ENCODE measurements at regions not wholly inside any gene's neighbourhood (a gene's known extent, or its start where the extent isn't known, plus 50 kb on each side); places are given as distances from the start of the nearest gene placed in this dataset.
"Not testable (repeated sequence)": the region's sequence is repeated elsewhere in the genome, so short reads cannot be mapped to it uniquely, and the experiment has no call there.

DNA sequence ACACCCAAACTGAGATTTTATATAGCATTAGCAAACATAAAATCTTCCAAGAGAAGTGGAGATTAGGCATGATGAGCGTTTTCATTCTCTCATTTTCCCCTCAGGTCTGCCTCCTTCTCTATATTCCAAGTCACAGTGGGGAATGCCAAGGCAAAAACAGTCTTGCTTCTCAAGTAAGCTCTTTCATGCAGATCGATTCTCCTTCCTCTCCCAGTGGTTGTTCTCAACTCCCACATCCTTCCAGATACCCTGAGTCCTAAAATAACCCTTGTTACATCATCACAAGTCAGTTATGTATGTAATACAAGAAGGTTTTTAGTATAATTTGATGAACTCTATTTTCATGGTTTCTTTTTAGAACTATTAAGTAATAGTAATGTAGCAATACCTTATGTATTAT, 150.6 kb downstream of the TXNL1 start:
- DNase-seq: no peak

DNA sequence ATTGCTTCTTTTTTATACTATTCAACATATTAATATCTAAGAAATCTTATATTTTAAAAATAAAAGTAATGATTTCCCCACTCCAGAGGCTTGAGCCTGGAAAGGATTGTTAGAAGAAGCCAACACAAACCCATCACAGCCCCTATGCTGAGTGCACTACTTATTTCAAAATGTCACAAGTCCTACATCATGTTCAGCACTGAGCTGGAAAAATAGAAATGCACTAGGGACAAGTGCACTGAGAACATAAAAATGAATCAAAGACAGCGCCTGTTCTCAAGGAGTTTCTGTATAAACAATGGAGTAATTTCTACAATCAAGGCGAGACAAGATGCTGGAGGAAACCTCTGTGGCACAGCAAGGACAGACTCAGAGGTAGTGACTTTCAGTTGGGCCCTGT, 155.0 kb downstream of the TXNL1 start:
- no peak for DNase-seq

DNA sequence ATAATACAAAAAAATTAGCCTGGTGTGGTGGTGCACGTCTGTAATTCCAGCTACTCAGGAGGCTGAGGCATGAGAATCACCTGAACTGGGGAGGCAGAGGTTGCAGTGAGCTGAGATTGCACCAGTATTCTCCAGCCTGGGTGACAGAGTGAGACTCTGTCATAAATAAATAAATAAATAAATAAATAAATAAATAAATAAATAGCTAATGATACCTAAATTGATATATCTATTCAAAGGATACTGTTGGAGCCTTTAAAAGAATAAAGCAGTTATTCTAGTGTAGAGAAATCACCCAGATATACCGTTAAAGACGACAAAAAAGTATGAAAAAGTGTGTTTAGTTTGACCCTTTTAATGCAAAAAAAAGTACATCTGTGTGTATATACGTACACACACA, 155.6 kb downstream of the TXNL1 start:
- not testable (repeated sequence) for DNase-seq

DNA sequence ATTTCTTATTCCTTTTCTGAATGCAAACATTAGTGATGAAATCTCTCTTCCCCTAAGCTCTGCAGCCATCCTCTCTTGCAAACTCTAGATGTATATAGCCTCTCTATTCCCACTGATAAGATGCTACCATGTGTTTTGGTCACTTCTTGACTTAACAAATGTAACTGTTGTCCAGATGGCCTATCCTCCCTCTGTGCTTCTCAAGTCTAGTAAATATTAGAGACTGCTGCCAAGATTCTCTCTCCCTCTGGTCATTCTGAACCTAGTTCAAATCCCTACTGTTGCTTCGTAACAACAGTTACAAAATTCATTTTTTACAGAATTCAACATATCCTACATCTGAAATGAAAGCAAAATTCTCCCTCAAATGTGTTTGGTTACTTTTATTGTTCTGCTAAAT, 156.6 kb downstream of the TXNL1 start:
- DNase-seq: no peak

DNA sequence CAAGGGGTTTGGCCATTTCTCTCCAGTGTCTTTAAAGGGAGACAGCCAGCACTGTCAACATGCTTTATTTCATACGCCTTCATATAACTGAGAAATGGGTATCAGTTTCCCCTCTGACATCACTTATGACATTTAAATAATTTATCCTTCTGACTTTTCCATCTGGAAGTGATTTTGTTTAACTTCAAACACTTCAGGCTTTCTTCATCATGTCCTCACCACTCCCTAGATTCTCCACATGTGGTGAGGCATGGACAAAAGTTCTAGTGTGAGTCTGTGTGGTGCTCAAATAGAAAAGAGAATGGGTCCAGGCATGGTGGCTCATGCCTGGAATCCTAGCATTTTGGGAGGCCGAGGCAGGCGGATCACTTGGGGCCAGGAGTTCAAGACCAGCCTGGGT, 158.6 kb downstream of the TXNL1 start:
- DNase-seq: no peak

DNA sequence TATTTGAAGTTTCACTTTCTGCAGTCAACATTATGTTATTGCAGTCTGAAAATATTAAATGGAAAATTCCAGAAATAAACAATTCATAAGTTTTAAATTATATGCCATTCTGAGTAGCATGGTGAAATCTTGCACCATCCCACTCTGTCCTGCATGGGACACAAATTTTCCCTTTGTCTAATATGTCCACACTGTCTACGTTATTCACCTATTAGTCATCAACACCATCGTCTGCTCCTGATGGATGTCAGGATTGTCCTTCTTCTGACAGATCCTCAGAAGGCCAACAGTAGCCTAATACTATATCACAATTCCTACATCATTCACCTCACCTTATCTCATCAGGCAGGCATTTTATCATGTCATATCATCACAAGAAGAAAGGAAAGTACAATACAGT, 163.1 kb downstream of the TXNL1 start:
- DNase-seq: no peak

DNA sequence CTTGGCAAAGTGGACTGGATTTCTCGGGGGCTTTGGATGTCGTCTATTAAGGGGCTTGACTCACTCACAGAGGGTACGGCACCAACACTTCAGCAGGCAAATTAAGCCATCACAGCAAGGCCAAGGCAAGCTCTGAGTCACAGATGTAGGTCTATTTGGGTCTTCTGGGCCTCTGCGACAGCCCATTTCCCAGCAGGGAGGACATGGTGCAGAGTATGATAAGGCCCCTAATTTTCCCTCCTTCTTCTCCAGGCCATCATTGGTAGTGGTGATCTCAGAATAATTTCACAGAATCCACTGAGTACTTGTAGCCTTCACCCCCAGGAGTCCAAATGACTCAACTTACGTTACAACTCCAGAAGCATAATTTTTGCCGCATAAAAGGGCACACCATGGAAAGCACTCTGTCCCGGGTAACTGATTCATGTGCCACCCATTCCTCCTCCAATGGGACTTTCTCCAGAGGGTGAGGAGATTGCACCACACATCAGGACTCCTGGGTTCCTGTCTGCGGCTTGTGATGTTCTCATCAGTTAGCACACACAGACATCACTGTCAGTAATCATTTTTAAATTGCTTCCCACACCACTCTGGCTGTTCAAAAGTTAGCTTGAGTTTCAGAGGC, 164.9 kb downstream of the TXNL1 start:
- DNase-seq: no peak

DNA sequence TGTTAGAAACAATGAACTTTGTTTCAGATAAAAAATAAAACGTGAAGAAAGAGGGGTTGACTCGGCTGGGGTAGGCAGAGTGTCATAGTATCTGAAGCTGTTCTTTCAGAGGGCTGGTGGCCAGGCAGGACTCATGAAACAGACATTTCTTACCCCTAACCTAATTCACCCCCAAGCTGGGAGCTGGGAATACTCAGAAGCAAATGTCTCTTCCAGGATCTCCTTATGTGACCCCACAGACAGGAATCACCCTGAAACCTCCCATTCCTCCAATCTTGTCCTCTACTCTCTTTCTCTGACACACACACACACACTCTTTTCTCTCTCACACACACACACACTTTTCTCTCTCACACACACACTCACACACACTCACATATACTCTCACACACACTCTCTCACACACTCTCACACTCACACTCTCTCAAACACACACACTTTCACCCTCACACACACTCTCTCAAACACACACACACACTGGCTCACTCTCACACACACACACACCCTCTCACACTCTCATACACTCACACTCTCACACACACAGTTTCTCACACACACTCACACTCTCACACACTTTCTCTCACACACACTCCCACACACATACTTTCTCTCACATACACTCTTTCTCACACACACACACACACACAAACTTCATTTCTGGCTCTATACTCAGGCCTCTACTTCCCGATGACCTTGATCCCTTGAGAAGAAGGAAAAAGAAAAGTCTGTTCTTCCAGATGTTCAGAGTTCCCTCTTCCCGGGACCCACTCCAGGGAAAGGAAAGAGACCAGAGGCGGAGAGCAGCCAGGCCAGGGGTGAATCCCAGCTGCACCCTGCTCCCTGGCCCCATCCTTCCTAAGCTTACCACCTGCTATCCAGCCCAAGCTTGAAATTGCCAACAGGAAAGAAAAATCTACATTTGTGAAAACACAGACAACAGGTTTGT, 167.7 kb downstream of the TXNL1 start:
- no peak for DNase-seq

DNA sequence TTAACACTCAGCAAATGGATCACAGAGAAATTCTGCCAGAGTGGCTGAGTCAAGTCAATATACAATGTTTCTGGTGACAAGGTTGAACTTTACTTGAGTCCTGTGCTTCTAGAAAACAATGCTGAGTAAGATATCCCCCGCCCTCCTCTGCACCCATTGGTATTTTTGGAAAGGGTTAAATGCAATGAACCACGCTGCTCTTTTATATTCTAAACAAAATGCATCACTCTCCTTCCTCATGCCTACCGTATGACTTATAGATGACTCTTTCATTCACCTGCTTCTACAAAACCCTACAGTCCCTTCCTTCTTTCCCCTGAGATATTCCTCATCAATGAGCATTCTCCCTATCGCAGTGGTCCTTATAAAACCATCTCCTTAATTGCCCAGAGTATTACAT, 168.8 kb downstream of the TXNL1 start:
- no peak for DNase-seq

DNA sequence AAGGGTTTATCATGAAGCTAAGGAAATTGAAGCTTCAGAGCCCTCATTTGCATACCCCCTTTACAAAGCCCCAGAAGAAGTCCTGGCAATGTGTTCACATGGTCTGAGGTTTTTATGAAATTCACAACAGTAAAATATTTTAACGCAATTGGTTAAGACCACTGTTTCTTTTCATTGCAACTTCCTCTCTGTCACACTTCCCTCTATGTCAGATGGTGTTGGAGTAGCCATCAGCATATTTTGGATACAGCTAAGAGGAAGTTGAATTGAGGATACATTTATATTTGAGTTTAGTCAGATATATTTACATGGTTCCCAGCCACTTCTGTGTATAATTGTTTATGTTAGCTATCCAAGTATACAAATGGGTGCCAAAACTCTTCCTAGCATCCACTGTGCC, 170.0 kb downstream of the TXNL1 start:
- DNase-seq: peak; percentile 34

DNA sequence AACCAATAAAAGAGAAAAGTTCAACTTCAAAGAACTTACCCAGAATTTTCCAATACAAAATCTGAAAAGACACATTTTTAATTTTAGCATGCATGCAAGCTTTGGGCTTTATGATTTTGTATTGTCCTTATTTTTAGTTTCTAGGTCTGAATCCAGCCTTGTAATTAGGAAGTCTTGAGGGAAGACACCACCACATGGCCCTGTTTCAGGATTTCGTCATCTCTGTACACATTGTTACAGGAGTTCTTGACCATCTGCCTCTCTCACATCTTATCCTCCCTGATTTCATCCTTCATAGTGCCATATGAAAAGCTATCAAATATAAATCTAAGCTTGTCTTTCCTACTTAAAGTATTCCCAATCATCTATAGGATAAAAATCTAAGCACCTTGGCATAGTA, 176.1 kb downstream of the TXNL1 start:
- no peak for DNase-seq

DNA sequence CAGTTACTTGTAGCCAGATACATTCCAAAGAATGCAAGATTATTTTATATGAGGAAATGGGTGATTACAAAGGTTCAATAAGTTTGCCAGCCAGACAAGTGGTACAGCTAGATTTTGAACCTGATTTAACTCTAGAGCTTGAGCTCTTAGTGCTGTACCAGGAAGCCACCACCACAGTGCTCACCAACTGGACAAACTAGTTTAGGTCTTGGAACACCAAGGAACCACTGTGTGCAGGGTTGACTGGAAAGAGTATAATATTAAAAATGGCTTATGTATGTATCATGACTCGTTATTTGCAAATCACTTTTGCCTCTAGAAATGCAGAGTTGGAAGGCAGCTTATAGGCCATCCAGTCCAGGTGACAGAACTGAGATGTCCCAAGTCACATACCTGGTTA, 177.2 kb downstream of the TXNL1 start:
- DNase-seq: no peak

DNA sequence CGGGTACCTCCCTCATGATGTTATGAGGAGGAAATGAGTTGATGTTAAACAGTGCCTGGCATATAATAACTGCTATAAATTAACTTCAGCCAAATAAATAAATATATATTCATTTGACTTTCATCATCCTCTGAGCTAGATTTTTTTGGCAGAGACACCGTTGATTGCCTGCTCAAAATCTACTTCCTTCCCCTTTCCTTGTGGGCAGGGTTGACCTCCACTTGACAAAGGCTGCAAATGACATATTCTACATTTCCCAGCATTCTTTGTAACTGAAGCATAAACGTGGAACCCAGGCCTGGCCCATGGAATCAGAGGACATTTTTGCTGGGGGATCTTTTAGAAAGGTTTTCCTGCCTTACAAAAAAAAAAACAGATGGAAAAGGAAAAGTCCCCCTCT, 177.8 kb downstream of the TXNL1 start:
- peak; percentile 26 for DNase-seq

DNA sequence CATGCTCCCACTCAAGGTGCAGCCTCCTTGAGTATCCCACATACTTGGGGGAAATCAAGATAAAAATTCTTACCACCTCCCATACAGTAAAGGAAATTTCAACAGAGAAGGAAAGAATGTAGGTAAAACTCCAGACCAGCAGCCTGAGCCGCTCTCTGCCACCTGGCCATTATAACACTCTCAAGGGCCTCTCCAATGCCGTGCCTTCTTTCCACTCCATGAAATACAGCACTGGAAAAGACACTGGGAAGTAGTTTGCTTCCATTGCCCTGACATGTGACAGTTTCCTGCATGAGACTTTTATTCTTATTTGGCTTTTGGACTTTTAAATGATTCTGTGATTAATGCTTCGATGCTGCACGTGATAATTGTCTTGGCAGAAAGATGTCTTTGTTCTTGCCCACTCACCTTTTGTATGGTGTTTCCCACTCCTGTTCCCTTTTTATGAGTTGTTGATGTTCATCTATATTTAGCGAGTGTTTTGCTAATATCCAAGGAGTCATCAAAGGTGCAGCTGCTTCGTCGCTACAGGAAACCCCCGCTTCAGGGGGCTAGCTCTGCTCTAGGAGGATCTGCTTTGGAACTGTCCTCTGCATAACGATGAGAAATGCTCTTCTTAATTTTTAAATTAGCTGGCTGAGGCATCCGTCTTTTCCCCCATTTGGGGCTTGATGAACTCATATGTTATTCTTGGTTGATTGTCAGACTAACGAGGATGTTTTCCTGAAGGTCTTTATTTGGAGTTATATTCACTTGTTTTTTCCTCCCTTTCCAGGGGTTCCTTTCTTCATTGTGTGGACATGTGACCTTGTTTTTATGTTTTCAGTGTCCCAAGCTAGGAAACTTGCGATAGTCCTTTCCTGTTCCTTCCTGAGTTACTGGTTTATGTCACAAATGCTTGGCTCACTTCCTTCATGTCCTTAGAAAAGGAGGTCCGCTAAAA, 179.4 kb downstream of the TXNL1 start:
- DNase-seq: no peak

DNA sequence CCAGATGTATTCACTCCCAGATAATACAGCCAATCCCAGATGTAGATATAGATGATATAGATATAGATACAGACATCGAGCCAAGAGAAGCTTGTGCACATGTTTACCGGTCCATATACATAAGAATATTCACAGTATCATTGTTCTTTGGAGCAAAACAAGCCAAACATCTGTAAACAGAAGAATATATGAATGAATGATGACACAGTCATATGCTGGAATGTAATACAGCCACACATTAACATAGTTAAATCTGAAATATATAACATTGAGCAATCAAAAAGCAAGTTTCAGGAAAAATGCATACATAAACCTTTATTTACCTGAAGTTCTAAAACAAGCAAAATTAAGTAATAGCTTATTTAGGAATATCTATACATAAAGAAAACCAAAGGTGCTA, 182.5 kb downstream of the TXNL1 start:
- no peak for DNase-seq

DNA sequence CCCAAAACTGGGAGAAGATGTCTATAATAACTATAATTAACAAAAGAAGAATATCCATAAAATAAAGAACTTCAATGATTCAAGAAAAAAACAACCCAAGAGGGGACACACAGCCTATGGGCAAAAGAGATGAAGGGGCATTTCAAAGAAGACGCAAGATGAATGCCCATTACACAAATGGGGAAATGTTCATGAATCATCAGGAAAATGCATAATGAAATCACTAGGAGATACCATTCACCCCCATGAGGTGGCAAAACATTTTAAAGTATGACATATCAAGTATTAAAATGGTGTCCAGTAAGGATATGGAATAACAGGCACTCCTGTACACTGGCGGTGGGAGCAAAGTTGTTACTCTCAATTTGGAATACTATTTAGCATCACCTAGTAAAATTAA, 183.3 kb downstream of the TXNL1 start:
- no peak for DNase-seq

DNA sequence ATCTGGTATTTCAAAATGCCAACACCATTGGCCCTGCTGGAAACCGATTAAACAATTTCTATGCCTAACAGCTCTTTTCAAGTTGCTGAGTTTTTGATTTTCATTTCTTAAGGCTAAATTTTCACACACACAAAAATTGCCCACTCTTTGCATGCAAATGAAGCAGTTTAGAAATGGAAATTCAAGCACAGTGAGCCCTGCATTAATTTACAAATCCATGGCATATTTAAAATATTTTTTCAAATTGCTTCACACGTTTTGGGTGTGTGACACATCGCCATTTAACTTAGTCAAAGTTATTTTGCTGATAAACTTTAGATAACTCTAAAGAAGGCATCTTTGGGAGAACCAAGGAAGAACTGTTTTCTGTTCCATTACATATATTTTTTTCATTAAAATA, 184.8 kb downstream of the TXNL1 start:
- DNase-seq: no peak

DNA sequence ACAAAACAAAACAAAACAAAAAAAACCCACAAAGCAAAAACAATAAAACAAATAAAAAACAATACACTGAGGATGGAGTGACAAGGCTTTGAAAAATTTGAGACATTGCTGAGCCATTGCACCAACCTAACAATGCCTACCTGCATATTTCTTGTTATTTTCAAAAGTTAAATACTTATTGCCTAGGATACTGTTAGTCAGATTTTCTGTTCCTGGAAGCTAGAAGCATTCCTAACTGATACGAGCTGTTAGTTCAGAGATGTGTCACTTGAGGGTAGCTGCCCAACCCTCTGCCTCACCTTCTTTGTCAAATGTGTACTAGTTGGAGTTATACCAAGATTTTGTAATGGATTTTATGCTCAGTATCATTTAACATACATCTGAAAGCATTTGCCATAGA, 187.2 kb downstream of the TXNL1 start:
- no peak for DNase-seq

DNA sequence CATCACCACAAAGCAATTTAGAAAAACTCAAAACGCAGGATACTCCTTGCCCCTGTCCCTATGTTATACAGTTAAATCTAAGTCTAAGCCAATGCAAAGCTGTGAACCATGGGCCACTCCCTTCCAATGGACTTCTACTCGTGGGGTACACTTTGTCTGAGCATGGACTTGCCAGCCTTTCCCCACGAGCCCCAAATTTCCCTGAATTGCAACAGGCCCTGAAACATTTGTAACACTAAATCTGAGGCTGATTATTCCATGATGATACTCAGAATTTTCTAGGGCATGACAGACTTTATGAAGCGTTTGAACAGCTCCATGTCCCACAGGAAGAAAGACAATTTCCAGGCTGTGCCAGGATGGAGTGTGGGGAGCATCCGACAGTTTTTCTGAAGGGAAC, 189.6 kb downstream of the TXNL1 start:
- no peak for DNase-seq

DNA sequence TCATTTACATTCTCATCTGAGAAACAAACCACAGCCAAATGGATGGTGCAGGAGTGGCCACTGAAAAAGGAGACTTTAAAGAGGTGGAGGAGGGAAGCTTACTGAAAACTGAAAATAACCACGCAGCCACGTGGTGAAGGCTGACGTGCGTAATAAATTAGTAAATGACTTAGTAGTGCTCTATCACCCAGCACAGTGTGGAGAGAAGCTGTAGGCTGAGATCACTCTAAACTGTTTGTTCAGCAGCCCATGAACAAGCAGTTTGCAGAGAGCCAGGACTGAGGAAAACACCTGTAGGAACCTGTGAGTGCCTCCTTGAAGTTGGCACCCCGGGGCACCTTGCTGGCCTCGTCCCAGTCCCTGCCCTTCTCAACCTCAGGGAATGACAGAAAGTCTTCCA, 193.0 kb downstream of the TXNL1 start:
- no peak for DNase-seq

DNA sequence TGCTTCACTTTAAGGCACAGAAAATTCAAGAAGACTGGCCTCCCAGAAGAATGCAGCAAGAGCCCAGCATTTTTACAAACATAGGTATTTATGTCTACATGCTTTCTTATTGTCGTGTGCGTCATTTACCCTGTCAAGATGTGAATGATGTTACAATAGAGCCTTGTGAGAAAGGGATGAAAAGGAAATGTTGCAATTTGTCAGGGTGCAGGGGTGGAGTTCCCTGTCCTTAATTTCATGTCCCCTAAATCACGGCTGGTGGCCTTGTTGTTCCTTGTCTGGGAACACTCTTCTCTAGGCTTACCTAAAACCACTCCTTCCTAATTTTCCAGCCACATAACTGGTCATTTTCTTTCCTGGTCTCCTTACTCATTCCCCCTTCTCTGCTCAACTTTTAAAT, 194.2 kb downstream of the TXNL1 start:
- DNase-seq: no peak

DNA sequence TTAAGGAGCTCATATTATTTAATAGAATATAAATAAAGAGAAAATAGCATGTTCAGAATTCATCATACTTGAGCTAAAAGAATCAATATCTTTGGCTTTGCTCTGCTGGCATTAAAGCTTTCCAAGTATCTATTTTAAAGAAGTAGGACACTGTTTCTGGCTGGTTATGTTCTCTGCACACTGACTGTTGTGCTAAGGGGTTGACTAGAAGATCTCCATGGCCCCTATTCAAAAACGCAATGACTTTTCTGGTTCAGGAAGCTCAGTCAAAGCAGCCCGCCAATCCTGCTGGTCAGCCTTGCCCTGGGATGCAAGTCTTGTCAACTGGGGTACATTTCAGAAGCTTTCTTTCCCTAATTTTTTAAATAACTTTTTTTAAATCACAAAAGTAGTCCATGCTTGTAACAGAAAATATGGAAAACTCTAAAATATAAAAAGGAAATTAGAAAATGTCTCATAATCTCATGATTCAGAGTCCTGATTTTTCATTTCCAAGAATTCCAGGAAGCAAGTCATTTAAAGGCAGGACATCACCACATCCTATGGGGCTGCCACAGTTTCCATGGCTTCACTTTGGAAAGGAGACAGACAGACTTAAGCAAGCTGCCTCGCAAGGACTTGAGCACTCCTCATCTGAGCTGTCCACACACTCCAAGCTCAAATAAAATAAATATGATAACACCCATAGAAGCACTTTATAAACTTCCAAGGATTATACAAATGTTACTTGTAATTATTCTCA, 195.1 kb downstream of the TXNL1 start:
- DNase-seq: no peak

DNA sequence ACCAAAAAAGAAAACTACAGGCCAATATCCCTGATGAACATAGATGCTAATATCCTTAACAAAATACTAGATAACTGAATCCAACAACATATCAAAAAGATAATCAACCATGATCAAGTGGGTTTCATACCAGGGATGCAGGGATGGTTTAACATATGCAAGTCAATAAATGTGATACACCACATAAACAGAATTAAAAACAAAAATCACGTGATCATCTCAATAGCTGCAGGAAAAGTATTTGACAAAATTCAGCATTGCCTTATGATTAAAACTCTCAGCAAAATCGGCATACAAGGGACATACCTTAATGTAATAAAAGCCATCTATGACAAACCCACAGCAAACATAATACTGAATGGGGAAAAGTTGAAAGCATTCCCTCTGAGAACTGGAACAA, 199.9 kb downstream of the TXNL1 start:
- not testable (repeated sequence) for DNase-seq
